Activated naive CD8-positive, alpha-beta T cell treated with anti-CD3 and anti-CD28 coated beads, Interleukin-2, amount 50 U/mL, for 16 hours (primary cell): ENCODE measurements at regions not wholly inside any gene's neighbourhood (a gene's known extent, or its start where the extent isn't known, plus 50 kb on each side); places are given as distances from the start of the nearest gene placed in this dataset.
"Not testable (repeated sequence)": the region's sequence is repeated elsewhere in the genome, so short reads cannot be mapped to it uniquely, and the experiment has no call there.

Experiments used
- DNase-seq: peaks from one replicate; pipeline ENCODE4 v3.0.0-alpha.2; 2020; ENCODE audit warnings: low read depth, low spot score

DNA sequence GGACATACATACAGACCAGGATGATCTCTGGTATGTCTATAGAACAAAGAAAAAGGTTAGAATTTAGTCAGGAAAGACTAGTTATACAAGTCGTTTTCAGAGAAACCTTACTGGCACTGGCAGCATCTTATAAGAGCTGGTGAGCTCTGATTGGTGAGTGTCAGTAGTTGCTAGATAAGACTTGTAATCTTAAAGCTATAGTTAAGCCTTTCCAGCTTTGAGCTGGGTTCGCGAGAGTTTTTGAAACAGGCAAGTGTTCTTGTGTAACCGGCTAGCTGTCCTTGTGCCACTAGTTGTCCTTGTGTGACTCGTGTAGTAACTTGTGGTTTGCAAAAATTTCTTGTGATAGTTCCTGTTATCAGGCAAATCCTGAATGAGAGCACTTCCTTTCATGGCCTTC, 740.9 kb downstream of the GALC start:
- DNase-seq, result no peak

- no peak for DNase-seq
Observed at GRCh38 chr14:87251011-87251410, 742.0 kb downstream of the GALC start.

GRCh38 chr14:87241018-87241768, 751.8 kb downstream of the GALC start:
- DNase-seq, result no peak

- DNase-seq, result not testable (repeated sequence)
Observed at GRCh38 chr14:87240319-87240718, 752.7 kb downstream of the GALC start.

DNA sequence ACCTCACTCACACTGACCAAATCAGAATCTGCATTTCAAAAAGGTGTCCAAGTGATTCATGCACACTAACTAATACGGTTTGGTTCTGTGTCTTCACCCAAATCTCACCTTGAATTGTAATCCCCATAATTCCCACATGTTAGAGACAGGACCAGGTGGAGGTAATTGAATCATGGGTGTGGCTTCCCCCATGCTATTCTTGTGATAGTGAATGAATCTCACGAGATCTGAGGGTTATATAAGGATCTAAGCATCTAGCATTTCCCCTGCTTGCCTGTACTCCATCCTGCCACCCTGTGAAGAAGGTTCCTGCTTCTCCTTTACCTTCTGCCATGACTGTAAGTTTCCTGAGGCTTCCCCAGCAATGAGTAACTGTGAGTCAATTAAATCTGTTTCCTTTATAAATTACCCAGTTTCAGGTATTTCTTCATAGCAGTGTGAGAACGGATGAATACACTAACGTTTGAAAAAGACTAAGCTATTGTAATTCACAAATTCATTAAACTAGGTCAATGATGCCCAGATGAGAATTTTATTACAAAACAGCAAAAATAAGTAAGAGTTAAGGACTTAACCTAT, 759.1 kb downstream of the GALC start:
- no peak for DNase-seq

- DNase-seq, result no peak
Observed at GRCh38 chr14:87233266-87233665, 759.7 kb downstream of the GALC start.

- DNase-seq, result no peak
Observed at GRCh38 chr14:87231336-87232026, 761.5 kb downstream of the GALC start.

- DNase-seq, result no peak
Observed at GRCh38 chr14:87230726-87231125, 762.3 kb downstream of the GALC start.

DNA sequence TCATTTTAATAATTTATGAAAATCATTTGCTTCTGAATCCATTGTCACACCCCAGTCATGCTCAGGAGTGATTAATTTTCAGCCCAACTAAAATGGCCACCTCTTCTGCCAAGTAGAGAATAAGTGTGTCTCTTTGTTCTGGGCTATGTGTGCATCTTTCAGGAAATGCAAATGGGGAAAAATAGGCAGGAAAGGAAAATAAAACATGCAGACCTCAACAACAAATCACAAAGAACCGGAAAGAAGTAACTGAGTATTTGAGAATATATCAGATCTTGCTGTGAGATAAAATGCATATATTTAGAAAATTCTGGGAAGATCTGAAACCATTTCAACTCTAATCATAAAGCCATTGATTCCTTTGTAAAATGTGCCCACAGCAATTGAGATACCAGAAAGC, 763.9 kb downstream of the GALC start:
- DNase-seq, result no peak

DNA sequence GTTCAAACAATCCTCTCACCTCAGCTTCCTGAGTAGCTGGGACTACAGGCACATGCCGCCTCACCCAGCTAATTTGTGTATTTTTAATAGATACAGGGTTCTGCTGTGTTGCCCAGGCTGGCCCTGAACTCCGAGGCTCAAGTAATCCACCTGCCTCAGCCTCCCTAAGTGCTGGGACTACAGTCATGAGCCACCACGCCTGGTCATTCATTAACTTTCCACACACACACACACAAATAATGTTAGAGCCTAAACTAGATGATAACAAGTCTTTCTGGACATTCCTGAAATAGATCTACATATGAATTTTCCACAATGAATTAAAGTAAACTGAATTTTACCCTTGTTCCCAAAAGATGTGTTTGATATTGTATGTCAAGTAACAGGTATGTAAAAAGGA, 776.0 kb downstream of the GALC start:
- no peak for DNase-seq

- DNase-seq, result no peak
Observed at GRCh38 chr14:87214558-87214957, 778.4 kb downstream of the GALC start.

DNA sequence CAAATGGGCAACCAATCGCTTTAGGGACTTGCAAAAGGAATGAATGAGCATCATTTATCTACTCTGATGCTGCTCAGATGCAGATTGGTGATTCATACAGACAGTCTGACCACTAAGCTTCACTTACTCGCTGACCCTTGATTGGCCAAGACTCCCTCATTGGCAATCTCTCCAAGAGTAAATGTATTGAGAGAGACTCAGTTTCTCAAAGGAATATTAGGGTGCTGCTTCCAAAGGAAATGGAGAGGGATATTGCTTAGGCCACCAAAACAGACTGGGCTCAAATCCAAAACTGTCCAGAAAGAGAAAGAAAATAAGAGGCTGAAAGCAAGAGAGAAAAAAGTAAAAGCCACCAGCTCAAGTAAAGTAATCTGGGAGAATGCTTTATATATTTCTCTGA, 785.2 kb downstream of the GALC start:
- DNase-seq, result no peak

DNA sequence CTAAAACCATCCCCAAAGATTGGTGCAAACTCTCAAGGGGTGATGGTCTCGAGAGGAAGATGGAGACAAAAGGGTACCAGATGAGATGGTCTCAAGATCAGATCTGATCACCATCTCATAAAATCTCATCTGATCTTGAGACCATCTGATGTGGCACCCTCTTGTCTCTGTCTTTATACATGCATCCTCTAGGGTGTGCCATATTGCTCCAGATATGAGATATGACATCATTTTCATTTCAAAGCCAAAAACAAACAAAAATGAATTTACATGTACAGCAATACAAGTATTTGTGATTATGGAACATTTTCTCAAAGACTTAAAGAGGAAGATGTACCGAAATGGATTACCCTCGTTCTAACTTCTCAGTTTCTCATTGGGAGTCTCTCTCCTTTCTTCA, 787.2 kb downstream of the GALC start:
- no peak for DNase-seq

GRCh38 chr14:87203346-87203745, 789.6 kb downstream of the GALC start:
- no peak for DNase-seq

GRCh38 chr14:87199381-87199780, 793.6 kb downstream of the GALC start:
- no peak for DNase-seq

- no peak for DNase-seq
Observed at GRCh38 chr14:87196436-87196835, 796.5 kb downstream of the GALC start.

DNA sequence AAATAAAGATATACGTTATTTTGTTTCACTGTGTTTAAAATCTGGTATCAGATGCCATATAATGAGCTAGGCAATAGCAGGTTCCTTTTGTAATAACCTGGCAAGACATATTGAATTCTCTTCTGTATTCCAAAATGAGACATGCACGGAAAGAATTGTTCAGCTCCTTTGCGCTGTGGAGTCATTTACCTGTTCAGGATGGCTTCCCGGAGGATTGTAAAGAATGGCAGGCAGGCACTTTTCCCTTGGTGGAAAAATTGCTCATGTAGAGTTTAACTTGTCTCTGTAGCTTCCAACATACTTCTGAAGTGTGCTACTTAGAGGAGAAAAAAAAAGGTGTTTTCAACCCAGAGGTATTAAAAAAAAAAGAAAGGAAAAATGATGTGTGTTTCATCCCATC, 805.2 kb downstream of the GALC start:
- no peak for DNase-seq

- DNase-seq, result no peak
Observed at GRCh38 chr14:87186737-87187136, 806.2 kb downstream of the GALC start.

- DNase-seq, result no peak
Observed at GRCh38 chr14:87185961-87186560, 806.9 kb downstream of the GALC start.

GRCh38 chr14:87184180-87184579, 808.8 kb downstream of the GALC start:
- no peak for DNase-seq

DNA sequence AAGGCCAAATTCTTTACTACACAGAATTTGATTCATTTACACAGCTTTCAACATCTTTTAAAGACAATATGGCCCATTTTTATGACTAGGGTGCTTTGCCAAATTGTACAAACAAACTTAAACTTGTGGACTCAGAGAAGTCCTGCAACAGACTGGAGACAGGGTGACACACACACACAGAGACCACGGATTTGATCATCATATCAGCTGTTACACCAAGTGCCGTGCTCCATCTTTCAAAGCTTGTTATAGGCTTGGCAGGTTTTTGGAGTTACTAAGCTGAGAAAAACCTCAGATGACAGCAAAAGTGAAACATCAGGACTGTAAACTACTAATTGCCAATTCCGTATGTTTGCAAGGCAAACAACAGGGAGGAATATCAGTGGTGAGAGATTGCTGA, 811.7 kb downstream of the GALC start:
- DNase-seq, result no peak

GRCh38 chr14:87179936-87180335, 813.0 kb downstream of the GALC start:
- no peak for DNase-seq

DNA sequence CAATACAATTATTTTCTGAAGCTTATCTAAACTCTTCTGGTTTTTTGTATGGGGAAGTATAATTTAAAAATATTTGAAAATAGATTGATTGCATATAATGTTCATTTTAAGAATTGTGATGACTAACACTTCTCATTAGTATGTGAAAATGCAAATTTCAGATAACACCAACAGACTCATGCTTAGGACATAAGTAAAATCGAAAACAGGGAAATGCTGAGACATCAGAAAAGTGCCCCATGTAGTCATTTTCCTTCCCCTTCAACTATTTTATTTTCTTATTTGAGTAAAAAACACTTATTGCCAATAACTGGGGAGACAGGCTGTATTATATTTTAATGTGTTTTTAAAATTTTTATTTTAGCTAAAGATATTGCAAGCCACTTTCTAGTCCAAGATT, 814.7 kb downstream of the GALC start:
- DNase-seq, result no peak
